OCI-LY1 (cell line): ENCODE measurements at regions not wholly inside any gene's neighbourhood (a gene's known extent, or its start where the extent isn't known, plus 50 kb on each side); places are given as distances from the start of the nearest gene placed in this dataset.

ENCODE experiments used
- H2AFZ ChIP-seq: fragments of 200-600 bp; sonication (generic), shearing (Covaris generic); 2 replicates; pipeline ENCODE4 v1.6.0; 2014; ENCODE audit warnings: antibody characterized with exemption, mild to moderate bottlenecking, low read length
- H3F3A ChIP-seq: fragments of 200-600 bp; sonication (generic), shearing (Covaris generic); 2 replicates; pipeline ENCODE4 v1.6.0; 2014; ENCODE audit warnings: mild to moderate bottlenecking, antibody characterized with exemption, low read length, moderate library complexity; ENCODE audit not compliant: insufficient read depth
- H3K27ac ChIP-seq: fragments of 200-600 bp; sonication (generic); 2 replicates; pipeline ENCODE4 v1.5.1; 2014; ENCODE audit warnings: low read length, mixed run types, mild to moderate bottlenecking, low read depth; ENCODE audit not compliant: poor library complexity, severe bottlenecking
- H3K27me3 ChIP-seq: fragments of 200-600 bp; sonication (generic); 2 replicates; pipeline ENCODE4 v1.6.0; 2014; ENCODE audit warnings: antibody characterized with exemption, mild to moderate bottlenecking, low read length, moderate library complexity; ENCODE audit not compliant: insufficient read depth
- H3K36me3 ChIP-seq: fragments of 200-600 bp; sonication (generic); 2 replicates; pipeline ENCODE4 v1.6.1; 2014; ENCODE audit warnings: mild to moderate bottlenecking, antibody characterized with exemption, low read length, moderate library complexity, mixed read lengths; ENCODE audit not compliant: insufficient read depth
- H3K4me1 ChIP-seq: fragments of 200-600 bp; sonication (generic); 2 replicates; pipeline ENCODE4 v1.5.1; 2014; ENCODE audit warnings: mild to moderate bottlenecking, low read length, moderate library complexity; ENCODE audit not compliant: insufficient read depth, severe bottlenecking
- H3K4me2 ChIP-seq: fragments of 200-600 bp; sonication (generic), shearing (Covaris generic); 2 replicates; pipeline ENCODE4 v1.6.1; 2014; ENCODE audit warnings: low read length
- H3K4me3 ChIP-seq: fragments of 200-600 bp; sonication (generic); 2 replicates; pipeline ENCODE4 v1.5.1; 2014; ENCODE audit warnings: low read length, low read depth, mild to moderate bottlenecking, mixed read lengths; ENCODE audit not compliant: poor library complexity, severe bottlenecking
- H3K79me2 ChIP-seq: fragments of 200-600 bp; shearing (Covaris generic); 2 replicates; pipeline ENCODE4 v1.6.1; 2016; ENCODE audit warnings: mixed run types, low read length, mixed read lengths; ENCODE audit not compliant: insufficient read depth
- H3K9ac ChIP-seq: fragments of 200-600 bp; sonication (generic), shearing (Covaris generic); 2 replicates; pipeline ENCODE4 v1.6.1; 2014; ENCODE audit warnings: mild to moderate bottlenecking, low read length, mixed read lengths
- H3K9me2 ChIP-seq: fragments of 200-600 bp; sonication (generic), shearing (Covaris generic); 2 replicates; pipeline ENCODE4 v1.6.1; 2014; ENCODE audit warnings: low read depth, mild to moderate bottlenecking, low read length, mixed read lengths
- H3K9me3 ChIP-seq: fragments of 200-600 bp; shearing (Covaris generic); 2 replicates; pipeline ENCODE4 v1.6.1; 2014; ENCODE audit warnings: low read length, mixed read lengths
- H4K20me1 ChIP-seq: fragments of 200-600 bp; sonication (generic), shearing (Covaris generic); 2 replicates; pipeline ENCODE4 v1.6.0; 2016; ENCODE audit warnings: mild to moderate bottlenecking, low read length; ENCODE audit not compliant: insufficient read depth
- EZH2 ChIP-seq: fragments of 200-600 bp; sonication (generic), shearing (Covaris generic); IDR thresholded peaks from 2 replicates; pipeline ENCODE4 v1.8.0; 2017; ENCODE audit warnings: borderline replicate concordance, mixed run types, mild to moderate bottlenecking, antibody characterized with exemption, low read length, moderate library complexity, mixed read lengths
- TF ChIP-seq, protein P1 (sequence below): fragments of 200-600 bp; sonication (generic), shearing (Covaris generic); IDR thresholded peaks from 2 replicates; pipeline ENCODE4 v1.5.1; 2017; ENCODE audit warnings: mild to moderate bottlenecking, antibody characterized with exemption, low read length, moderate library complexity, mixed read lengths

DNA sequence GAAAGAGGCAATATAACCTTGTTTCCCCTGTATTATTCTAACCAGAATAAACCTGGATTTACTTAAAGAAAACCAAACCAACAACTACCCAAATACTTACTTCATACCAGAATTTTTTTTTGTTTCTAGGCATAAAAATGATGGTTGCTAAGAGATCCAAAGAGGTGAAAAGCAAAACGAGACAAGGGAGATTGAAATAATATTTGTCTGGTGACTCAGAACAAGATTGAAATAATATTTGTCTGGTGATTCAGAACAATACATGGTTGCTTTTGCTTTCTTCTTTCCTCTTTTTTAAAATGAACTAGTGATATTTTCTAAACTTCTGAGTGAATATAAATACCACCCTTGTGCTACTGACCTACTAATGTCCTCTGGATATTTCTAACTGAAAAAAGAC is 592.9 kb downstream of the KCTD12 start:
- Histone ChIP-seq H3K27ac (no peak overlapping the region), H3K4me1 (no peaks in the 10 kb centered on the region), H2AFZ (no peak overlapping the region)

DNA sequence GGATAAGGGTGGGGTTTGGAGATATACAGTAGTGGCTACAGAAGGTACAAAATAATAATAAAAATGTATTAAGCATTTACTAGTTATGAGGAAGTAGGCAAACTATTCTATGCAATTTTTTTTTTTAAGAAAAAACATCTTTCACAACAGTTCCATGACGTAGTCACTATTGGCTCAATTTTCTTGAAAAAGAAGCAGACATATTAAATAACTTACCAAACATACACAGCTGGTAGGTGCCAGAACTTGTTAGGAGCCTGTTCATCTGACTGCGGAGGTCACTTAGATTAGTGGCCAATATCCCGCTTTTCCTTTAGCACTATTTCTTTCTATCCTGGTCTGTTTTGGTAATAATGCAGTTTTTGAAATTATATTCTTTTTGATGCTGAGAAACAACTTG is 593.5 kb downstream of the KCTD12 start:
- H2AFZ ChIP-seq, result no peak overlapping the region
- H3K9ac ChIP-seq, result no peak overlapping the region
- H3K36me3 ChIP-seq, result no peaks in the 10 kb centered on the region
- H3F3A ChIP-seq, result no peaks in the 10 kb centered on the region
- no peaks in the 10 kb centered on the region for H3K79me2 ChIP-seq
- no peak for TF ChIP-seq EZH2
- TF ChIP-seq, protein P1, sequence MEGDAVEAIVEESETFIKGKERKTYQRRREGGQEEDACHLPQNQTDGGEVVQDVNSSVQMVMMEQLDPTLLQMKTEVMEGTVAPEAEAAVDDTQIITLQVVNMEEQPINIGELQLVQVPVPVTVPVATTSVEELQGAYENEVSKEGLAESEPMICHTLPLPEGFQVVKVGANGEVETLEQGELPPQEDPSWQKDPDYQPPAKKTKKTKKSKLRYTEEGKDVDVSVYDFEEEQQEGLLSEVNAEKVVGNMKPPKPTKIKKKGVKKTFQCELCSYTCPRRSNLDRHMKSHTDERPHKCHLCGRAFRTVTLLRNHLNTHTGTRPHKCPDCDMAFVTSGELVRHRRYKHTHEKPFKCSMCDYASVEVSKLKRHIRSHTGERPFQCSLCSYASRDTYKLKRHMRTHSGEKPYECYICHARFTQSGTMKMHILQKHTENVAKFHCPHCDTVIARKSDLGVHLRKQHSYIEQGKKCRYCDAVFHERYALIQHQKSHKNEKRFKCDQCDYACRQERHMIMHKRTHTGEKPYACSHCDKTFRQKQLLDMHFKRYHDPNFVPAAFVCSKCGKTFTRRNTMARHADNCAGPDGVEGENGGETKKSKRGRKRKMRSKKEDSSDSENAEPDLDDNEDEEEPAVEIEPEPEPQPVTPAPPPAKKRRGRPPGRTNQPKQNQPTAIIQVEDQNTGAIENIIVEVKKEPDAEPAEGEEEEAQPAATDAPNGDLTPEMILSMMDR, result no peak
- no peak overlapping the region for H3K4me3 ChIP-seq
- 0 out of 2 replicates have a peak, but pooled peaks cover 4% of the 10 kb centered on the region for H3K9me3 ChIP-seq
- H3K4me2 ChIP-seq, result no peak overlapping the region
- H3K27ac ChIP-seq, result no peak overlapping the region
- no peaks in the 10 kb centered on the region for H3K27me3 ChIP-seq
- no peaks in the 10 kb centered on the region for H3K4me1 ChIP-seq
- no peaks in the 10 kb centered on the region for H4K20me1 ChIP-seq
- no peaks in the 10 kb centered on the region for H3K9me2 ChIP-seq

More for the DNA sequence above, 592.9 kb downstream of the KCTD12 start:
- Histone ChIP-seq H3K9ac (no peak overlapping the region), H3K9me3 (0 out of 2 replicates have a peak, but pooled peaks cover 4% of the 10 kb centered on the region), H3K79me2 (no peaks in the 10 kb centered on the region), H3K4me2 (no peak overlapping the region), H4K20me1 (no peaks in the 10 kb centered on the region), H3K27me3 (no peaks in the 10 kb centered on the region), H3K36me3 (no peaks in the 10 kb centered on the region), H3K9me2 (no peaks in the 10 kb centered on the region), H3F3A (no peaks in the 10 kb centered on the region), H3K4me3 (no peak overlapping the region)
- TF ChIP-seq EZH2, result no peak
- TF ChIP-seq, protein P1, result no peak

GRCh38 chr13:76292031-76292430 is 594.2 kb downstream of the KCTD12 start:
- H3K27me3 ChIP-seq, result no peaks in the 10 kb centered on the region
- H2AFZ ChIP-seq, result no peak overlapping the region
- H3F3A ChIP-seq, result no peaks in the 10 kb centered on the region
- no peak overlapping the region for H3K27ac ChIP-seq
- no peaks in the 10 kb centered on the region for H4K20me1 ChIP-seq
- H3K9me2 ChIP-seq, result no peaks in the 10 kb centered on the region
- no peak for TF ChIP-seq EZH2
- no peaks in the 10 kb centered on the region for H3K36me3 ChIP-seq
- 0 out of 2 replicates have a peak, but pooled peaks cover 4% of the 10 kb centered on the region for H3K9me3 ChIP-seq
- no peak overlapping the region for H3K4me2 ChIP-seq
- no peaks in the 10 kb centered on the region for H3K4me1 ChIP-seq
- no peaks in the 10 kb centered on the region for H3K79me2 ChIP-seq
- no peak overlapping the region for H3K9ac ChIP-seq
- no peak overlapping the region for H3K4me3 ChIP-seq

GRCh38 chr13:76289558-76289957 is 596.6 kb downstream of the KCTD12 start:
- TF ChIP-seq, protein P1, result no peak
- TF ChIP-seq EZH2, result no peak
- Histone ChIP-seq H3K4me1 (no peaks in the 10 kb centered on the region), H3F3A (no peaks in the 10 kb centered on the region), H3K36me3 (no peaks in the 10 kb centered on the region), H3K27ac (no peak overlapping the region), H3K27me3 (no peaks in the 10 kb centered on the region), H4K20me1 (no peaks in the 10 kb centered on the region), H3K9me2 (no peaks in the 10 kb centered on the region), H3K9ac (no peak overlapping the region), H3K4me3 (no peak overlapping the region), H3K79me2 (no peaks in the 10 kb centered on the region), H3K9me3 (0 out of 2 replicates have a peak, but pooled peaks cover 4% of the 10 kb centered on the region), H3K4me2 (no peak overlapping the region), H2AFZ (no peak overlapping the region)
